ENCODE measurements at regions not wholly inside any gene's neighbourhood (a gene's known extent, or its start where the extent isn't known, plus 50 kb on each side); places are given as distances from the start of the nearest gene placed in this dataset.

GRCh38 chrX:69307029-69307428, 141.8 kb upstream of the PJA1 start:
- TF ChIP-seq EP300 (IDR thresholded peaks at IDR 0.05): no peak
- no peak for TF ChIP-seq POLR2AphosphoS5 (IDR thresholded peaks at IDR 0.05)
- TF ChIP-seq CTCF (IDR thresholded peaks at IDR 0.05): no peak
- no peak for TF ChIP-seq POLR2A (IDR thresholded peaks at IDR 0.05)
- Histone ChIP-seq H3K9me3 (no peaks in the 10 kb centered on the region), H3K36me3 (no peaks in the 10 kb centered on the region), H3K4me1 (peaks cover 0 to 6% (median 0%) of the 10 kb centered on the region in 3 donors), H3K27ac (no peak overlapping the region), H3K27me3 (peaks cover 27% of the 10 kb centered on the region), H3K4me3 (no peak overlapping the region)
- no peak for ATAC-seq
- 60% methylated on average over 1 of the region's 1 CpG; no CpG with 5 or more reads in 1 of the 2 donors for WGBS, 2 donors (ENCODE audit: low coverage in 1 of 2)

- no CpG with 5 or more reads among the region's 7 CpGs for WGBS, 2 donors (ENCODE audit: low coverage in 1 of 2)
- Histone ChIP-seq H3K27me3 (peaks cover 27% of the 10 kb centered on the region), H3K36me3 (no peaks in the 10 kb centered on the region)
These were observed 140.8 kb upstream of the PJA1 start for GRCh38 chrX:69306063-69306404.

GRCh38 chrX:69305333-69306062, 140.2 kb upstream of the PJA1 start:
- Histone ChIP-seq H3K4me1 (peaks cover 0 to 6% (median 0%) of the 10 kb centered on the region in 3 donors), H3K27ac (no peak overlapping the region), H3K9me3 (no peaks in the 10 kb centered on the region), H3K4me3 (no peak overlapping the region), H3K36me3 (no peaks in the 10 kb centered on the region), H3K27me3 (peaks cover 27% of the 10 kb centered on the region)
- TF ChIP-seq POLR2AphosphoS5 (IDR thresholded peaks at IDR 0.05) (no peak), EP300 (IDR thresholded peaks at IDR 0.05) (no peak), CTCF (IDR thresholded peaks at IDR 0.05) (no peak), POLR2A (IDR thresholded peaks at IDR 0.05) (no peak)
- peak; percentile 37 for ATAC-seq
- 41% methylated on average over 14 of the region's 39 CpGs; no CpG with 5 or more reads in 1 of the 2 donors for WGBS, 2 donors (ENCODE audit: low coverage in 1 of 2)

More at GRCh38 chrX:69306063-69306404, 140.8 kb upstream of the PJA1 start:
- H3K9me3 ChIP-seq: no peaks in the 10 kb centered on the region
- no peak overlapping the region for H3K27ac ChIP-seq
- peaks cover 0 to 6% (median 0%) of the 10 kb centered on the region in 3 donors for H3K4me1 ChIP-seq
- H3K4me3 ChIP-seq: no peak overlapping the region
- no peak for TF ChIP-seq EP300 (IDR thresholded peaks at IDR 0.05)
- TF ChIP-seq POLR2AphosphoS5 (IDR thresholded peaks at IDR 0.05): no peak
- no peak for TF ChIP-seq POLR2A (IDR thresholded peaks at IDR 0.05)
- no peak for TF ChIP-seq CTCF (IDR thresholded peaks at IDR 0.05)
- ATAC-seq: no peak

- H3K36me3 ChIP-seq: no peaks in the 10 kb centered on the region
- H3K4me3 ChIP-seq: no peak overlapping the region
- TF ChIP-seq POLR2A (IDR thresholded peaks at IDR 0.05) (no peak), CTCF (IDR thresholded peaks at IDR 0.05) (no peak), POLR2AphosphoS5 (IDR thresholded peaks at IDR 0.05) (no peak), EP300 (IDR thresholded peaks at IDR 0.05) (no peak)
- WGBS, 2 donors (ENCODE audit: low coverage in 1 of 2): no CpG with 5 or more reads among the region's 1 CpG
- no peak overlapping the region for H3K27ac ChIP-seq
- H3K27me3 ChIP-seq: peaks cover 27% of the 10 kb centered on the region
- H3K4me1 ChIP-seq: peaks cover 0 to 6% (median 0%) of the 10 kb centered on the region in 3 donors
- no peaks in the 10 kb centered on the region for H3K9me3 ChIP-seq
- ATAC-seq: no peak
These were observed 138.0 kb upstream of the PJA1 start for GRCh38 chrX:69303231-69303630.

All from gastroesophageal sphincter (tissue), 4 donors.